ENCODE measurements at regions not wholly inside any gene's neighbourhood (a gene's known extent, or its start where the extent isn't known, plus 50 kb on each side); places are given as distances from the start of the nearest gene placed in this dataset.

GRCh38 chr10:78260680-78261079, 227.0 kb downstream of the RPS24 start:
- Histone ChIP-seq H3K36me3 (ENCODE audit: insufficient read depth, low read length) (no peaks in the 10 kb centered on the region), H3K4me3 (no peak overlapping the region), H3K9ac (ENCODE audit: insufficient read length) (no peak overlapping the region), H3K27ac (no peak overlapping the region), H3K9me3 (ENCODE audit: low read depth, low read length) (no peaks in the 10 kb centered on the region)
- TF ChIP-seq EZH2 (IDR thresholded peaks at IDR 0.05) (no peak), FOXP2 (optimal IDR thresholded peaks at IDR 0.05; ENCODE audit: control extremely low read depth, extremely low read length, insufficient read depth) (no peak), POLR2AphosphoS5 (IDR thresholded peaks at IDR 0.05; ENCODE audit: borderline replicate concordance, low read depth, low read length) (no peak)
- no peak for DNase-seq (ENCODE audit: low read depth, low spot score)

DNA sequence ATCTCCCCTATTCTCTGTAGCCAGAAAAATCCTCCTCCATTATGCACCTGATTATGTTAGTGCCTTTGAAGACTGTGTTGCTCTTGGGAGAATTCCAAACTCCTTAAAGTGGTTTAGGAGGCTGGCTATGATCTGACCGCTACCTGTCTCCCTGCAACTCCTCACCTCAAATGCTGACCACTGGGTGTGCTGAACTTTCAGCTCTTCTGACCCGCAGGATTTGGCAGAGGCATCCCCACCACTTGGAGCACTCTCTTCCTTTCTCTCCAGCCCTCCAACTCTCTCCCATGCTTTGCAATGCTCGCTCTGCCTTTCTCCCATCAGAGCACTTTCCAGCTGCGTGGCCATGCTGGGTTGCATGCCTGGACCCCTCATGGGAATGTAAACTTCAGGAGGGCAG, 227.6 kb downstream of the RPS24 start:
- no peak overlapping the region for H3K9ac ChIP-seq (ENCODE audit: insufficient read length)
- no peak overlapping the region for H3K4me3 ChIP-seq
- TF ChIP-seq POLR2AphosphoS5 (IDR thresholded peaks at IDR 0.05; ENCODE audit: borderline replicate concordance, low read depth, low read length): no peak
- TF ChIP-seq EZH2 (IDR thresholded peaks at IDR 0.05): no peak
- no peak for TF ChIP-seq FOXP2 (optimal IDR thresholded peaks at IDR 0.05; ENCODE audit: control extremely low read depth, extremely low read length, insufficient read depth)
- no peaks in the 10 kb centered on the region for H3K36me3 ChIP-seq (ENCODE audit: insufficient read depth, low read length)
- H3K9me3 ChIP-seq (ENCODE audit: low read depth, low read length): no peaks in the 10 kb centered on the region
- no peak for DNase-seq (ENCODE audit: low read depth, low spot score)
- H3K27ac ChIP-seq: no peak overlapping the region

DNA sequence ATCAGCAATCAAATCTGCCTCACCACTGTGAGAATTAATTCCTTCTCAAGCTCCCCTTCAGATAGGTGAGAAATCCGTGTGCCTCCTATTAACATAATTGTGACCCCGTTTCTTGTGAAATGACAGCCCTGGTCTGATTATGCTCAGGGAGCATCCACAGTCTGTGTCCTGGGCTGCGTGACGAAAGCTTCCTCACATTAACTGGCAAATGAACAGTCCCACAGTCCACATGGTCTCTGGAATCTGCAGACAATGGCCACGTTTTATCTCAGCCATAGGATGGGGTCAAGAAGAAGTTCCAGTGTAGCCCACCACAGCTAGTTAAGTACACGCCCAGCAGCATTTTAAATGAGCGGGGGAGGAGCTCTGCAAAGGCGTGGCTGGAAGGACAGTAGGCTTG, 229.2 kb downstream of the RPS24 start:
- no peak overlapping the region for H3K4me3 ChIP-seq
- TF ChIP-seq EZH2 (IDR thresholded peaks at IDR 0.05) (no peak), FOXP2 (optimal IDR thresholded peaks at IDR 0.05; ENCODE audit: control extremely low read depth, extremely low read length, insufficient read depth) (no peak), POLR2AphosphoS5 (IDR thresholded peaks at IDR 0.05; ENCODE audit: borderline replicate concordance, low read depth, low read length) (no peak)
- no peaks in the 10 kb centered on the region for H3K9me3 ChIP-seq (ENCODE audit: low read depth, low read length)
- no peaks in the 10 kb centered on the region for H3K36me3 ChIP-seq (ENCODE audit: insufficient read depth, low read length)
- no peak overlapping the region for H3K9ac ChIP-seq (ENCODE audit: insufficient read length)
- DNase-seq (ENCODE audit: low read depth, low spot score): no peak
- H3K27ac ChIP-seq: no peak overlapping the region

DNA sequence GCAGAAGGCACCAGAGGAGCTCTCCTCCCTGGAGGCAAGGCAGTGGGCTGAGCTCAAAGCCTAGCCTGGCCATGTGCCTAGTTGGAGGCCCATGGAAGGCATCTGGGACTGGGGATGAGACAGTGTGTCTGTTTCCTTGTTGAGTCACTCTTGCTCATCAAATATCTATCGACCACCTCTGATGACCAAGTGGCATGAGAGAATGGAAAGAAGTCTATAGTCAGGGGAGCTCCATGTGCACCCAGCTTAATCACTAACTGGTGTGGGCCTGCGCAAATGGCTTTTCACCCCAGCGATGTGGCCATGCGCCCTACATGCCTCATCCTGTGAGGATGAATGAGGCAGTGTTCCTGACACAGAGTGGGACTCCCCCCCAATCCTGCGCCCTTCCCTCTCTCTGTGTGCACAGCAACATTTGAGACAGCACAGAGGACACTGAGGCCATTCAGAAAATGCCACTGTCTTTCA, 229.9 kb downstream of the RPS24 start:
- H3K9me3 ChIP-seq (ENCODE audit: low read depth, low read length): no peaks in the 10 kb centered on the region
- H3K27ac ChIP-seq: no peak overlapping the region
- no peak overlapping the region for H3K4me3 ChIP-seq
- H3K9ac ChIP-seq (ENCODE audit: insufficient read length): no peak overlapping the region
- no peaks in the 10 kb centered on the region for H3K36me3 ChIP-seq (ENCODE audit: insufficient read depth, low read length)
- no peak for DNase-seq (ENCODE audit: low read depth, low spot score)
- no peak for TF ChIP-seq EZH2 (IDR thresholded peaks at IDR 0.05)
- TF ChIP-seq FOXP2 (optimal IDR thresholded peaks at IDR 0.05; ENCODE audit: control extremely low read depth, extremely low read length, insufficient read depth): no peak
- no peak for TF ChIP-seq POLR2AphosphoS5 (IDR thresholded peaks at IDR 0.05; ENCODE audit: borderline replicate concordance, low read depth, low read length)

DNA sequence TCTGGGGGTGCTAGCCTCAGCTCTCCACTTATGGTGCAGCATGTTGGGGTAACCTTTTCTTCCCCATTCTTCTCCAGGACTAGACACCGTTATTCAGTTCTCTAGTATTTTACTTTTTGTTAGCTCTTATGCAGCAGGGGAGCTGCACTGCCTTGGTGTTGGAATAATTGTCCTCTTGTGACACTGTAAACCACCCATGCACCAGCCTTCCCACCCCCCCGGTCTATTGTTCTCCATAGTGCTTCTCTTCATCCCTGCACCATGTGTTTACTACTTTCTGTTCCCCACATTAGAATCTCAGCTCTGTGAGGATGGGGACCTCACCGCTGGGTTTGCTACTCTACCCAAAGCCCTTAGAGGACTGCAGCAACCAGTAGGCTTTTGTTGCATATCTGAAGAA, 230.7 kb downstream of the RPS24 start:
- Histone ChIP-seq H3K9ac (ENCODE audit: insufficient read length) (no peak overlapping the region), H3K9me3 (ENCODE audit: low read depth, low read length) (no peaks in the 10 kb centered on the region), H3K27ac (no peak overlapping the region), H3K4me3 (no peak overlapping the region), H3K36me3 (ENCODE audit: insufficient read depth, low read length) (no peaks in the 10 kb centered on the region)
- TF ChIP-seq EZH2 (IDR thresholded peaks at IDR 0.05): no peak
- TF ChIP-seq FOXP2 (optimal IDR thresholded peaks at IDR 0.05; ENCODE audit: control extremely low read depth, extremely low read length, insufficient read depth): no peak
- no peak for TF ChIP-seq POLR2AphosphoS5 (IDR thresholded peaks at IDR 0.05; ENCODE audit: borderline replicate concordance, low read depth, low read length)
- no peak for DNase-seq (ENCODE audit: low read depth, low spot score)

GRCh38 chr10:78266741-78267469, 233.2 kb downstream of the RPS24 start:
- H3K36me3 ChIP-seq (ENCODE audit: insufficient read depth, low read length): no peaks in the 10 kb centered on the region
- no peaks in the 10 kb centered on the region for H3K9me3 ChIP-seq (ENCODE audit: low read depth, low read length)
- no peak overlapping the region for H3K27ac ChIP-seq
- DNase-seq (ENCODE audit: low read depth, low spot score): no peak
- no peak overlapping the region for H3K9ac ChIP-seq (ENCODE audit: insufficient read length)
- no peak overlapping the region for H3K4me3 ChIP-seq
- TF ChIP-seq EZH2 (IDR thresholded peaks at IDR 0.05): no peak
- no peak for TF ChIP-seq POLR2AphosphoS5 (IDR thresholded peaks at IDR 0.05; ENCODE audit: borderline replicate concordance, low read depth, low read length)
- no peak for TF ChIP-seq FOXP2 (optimal IDR thresholded peaks at IDR 0.05; ENCODE audit: control extremely low read depth, extremely low read length, insufficient read depth)

GRCh38 chr10:78267598-78267997, 233.9 kb downstream of the RPS24 start:
- Histone ChIP-seq H3K9me3 (ENCODE audit: low read depth, low read length) (no peaks in the 10 kb centered on the region), H3K9ac (ENCODE audit: insufficient read length) (no peak overlapping the region), H3K4me3 (no peak overlapping the region), H3K36me3 (ENCODE audit: insufficient read depth, low read length) (no peaks in the 10 kb centered on the region), H3K27ac (no peak overlapping the region)
- no peak for TF ChIP-seq POLR2AphosphoS5 (IDR thresholded peaks at IDR 0.05; ENCODE audit: borderline replicate concordance, low read depth, low read length)
- TF ChIP-seq EZH2 (IDR thresholded peaks at IDR 0.05): no peak
- TF ChIP-seq FOXP2 (optimal IDR thresholded peaks at IDR 0.05; ENCODE audit: control extremely low read depth, extremely low read length, insufficient read depth): no peak
- DNase-seq (ENCODE audit: low read depth, low spot score): no peak

DNA sequence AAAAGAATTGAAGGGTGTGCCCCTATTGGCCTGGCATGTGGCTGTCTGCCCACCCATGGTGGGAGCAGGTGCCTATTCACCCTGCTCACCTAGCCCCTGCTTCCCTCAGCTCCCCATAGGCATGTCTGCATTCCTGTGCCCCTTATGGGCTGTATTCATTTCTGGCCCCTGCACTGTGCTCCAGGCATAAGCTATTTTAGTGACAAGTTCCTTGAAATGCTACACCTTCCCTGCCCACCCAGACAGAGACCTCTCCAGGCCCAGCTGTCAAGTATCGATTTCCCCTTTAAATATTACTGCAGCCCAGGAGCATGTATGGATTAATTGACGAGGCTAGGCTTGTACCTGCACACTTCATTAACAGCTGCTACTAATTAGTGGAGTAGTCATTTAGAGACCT, 235.4 kb downstream of the RPS24 start:
- no peak overlapping the region for H3K27ac ChIP-seq
- no peaks in the 10 kb centered on the region for H3K36me3 ChIP-seq (ENCODE audit: insufficient read depth, low read length)
- no peaks in the 10 kb centered on the region for H3K9me3 ChIP-seq (ENCODE audit: low read depth, low read length)
- no peak for DNase-seq (ENCODE audit: low read depth, low spot score)
- TF ChIP-seq POLR2AphosphoS5 (IDR thresholded peaks at IDR 0.05; ENCODE audit: borderline replicate concordance, low read depth, low read length): no peak
- TF ChIP-seq EZH2 (IDR thresholded peaks at IDR 0.05): no peak
- no peak for TF ChIP-seq FOXP2 (optimal IDR thresholded peaks at IDR 0.05; ENCODE audit: control extremely low read depth, extremely low read length, insufficient read depth)
- no peak overlapping the region for H3K9ac ChIP-seq (ENCODE audit: insufficient read length)
- H3K4me3 ChIP-seq: no peak overlapping the region

GRCh38 chr10:78272329-78272728, 238.7 kb downstream of the RPS24 start:
- no peak for DNase-seq (ENCODE audit: low read depth, low spot score)
- H3K9ac ChIP-seq (ENCODE audit: insufficient read length): no peak overlapping the region
- TF ChIP-seq FOXP2 (optimal IDR thresholded peaks at IDR 0.05; ENCODE audit: control extremely low read depth, extremely low read length, insufficient read depth) (no peak), EZH2 (IDR thresholded peaks at IDR 0.05) (no peak), POLR2AphosphoS5 (IDR thresholded peaks at IDR 0.05; ENCODE audit: borderline replicate concordance, low read depth, low read length) (no peak)
- no peaks in the 10 kb centered on the region for H3K9me3 ChIP-seq (ENCODE audit: low read depth, low read length)
- no peaks in the 10 kb centered on the region for H3K36me3 ChIP-seq (ENCODE audit: insufficient read depth, low read length)
- no peak overlapping the region for H3K27ac ChIP-seq
- no peak overlapping the region for H3K4me3 ChIP-seq

Data from SK-N-MC (cell line).